HG03025 (cell line): ENCODE measurements at regions not wholly inside any gene's neighbourhood (a gene's known extent, or its start where the extent isn't known, plus 50 kb on each side); places are given as distances from the start of the nearest gene placed in this dataset.
"Not testable (repeated sequence)": the region's sequence is repeated elsewhere in the genome, so short reads cannot be mapped to it uniquely, and the experiment has no call there.

Experiments used
- ATAC-seq: cut with Tn5 transposase; IDR thresholded peaks from one replicate; pipeline ENCODE4 v1.9.1; 2021; ENCODE audit warnings: mild to moderate bottlenecking, moderate library complexity; ENCODE audit not compliant: unreplicated experiment, low FRiP score

DNA sequence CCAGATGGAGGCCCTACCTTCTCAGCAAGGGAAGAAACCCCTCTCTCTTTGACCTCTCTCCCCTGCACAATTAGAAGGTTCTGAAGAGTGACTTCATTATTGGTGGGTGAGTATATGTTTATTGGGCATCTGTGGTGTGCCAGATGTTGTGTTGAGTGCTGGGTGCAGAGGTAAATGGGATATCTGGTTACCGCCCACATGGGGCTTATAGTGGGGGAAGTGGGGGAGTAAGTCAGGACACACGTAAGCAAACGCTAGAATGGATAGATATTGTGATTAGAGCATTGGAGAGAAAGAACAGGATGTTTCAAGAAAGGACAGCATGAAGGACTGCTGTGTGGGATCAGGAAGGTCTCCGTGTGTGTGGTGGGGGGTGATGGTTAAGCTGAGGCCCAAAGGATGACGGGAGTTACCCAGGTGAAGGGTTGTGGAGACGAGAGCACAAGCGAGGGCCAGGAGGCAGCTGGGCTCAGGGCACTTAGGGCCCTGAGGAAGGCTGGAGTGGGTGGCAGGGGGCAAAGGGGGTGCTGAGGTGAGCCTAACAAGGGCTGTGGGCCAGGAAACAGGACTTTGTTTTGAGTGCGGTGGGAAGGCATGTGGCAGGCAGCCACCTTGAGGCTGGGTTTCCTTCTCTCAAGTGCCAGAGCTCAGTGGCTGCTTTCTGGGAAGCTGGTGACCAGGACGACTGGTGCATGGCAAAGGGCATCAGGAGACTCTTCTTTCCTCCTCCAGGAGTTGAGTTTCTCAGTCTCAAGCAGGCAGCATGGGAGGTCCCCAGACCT, 299.9 kb downstream of the RPS24 start:
- no peak for ATAC-seq

- ATAC-seq = no peak
Measured at GRCh38 chr10:78335371-78335690, 301.7 kb downstream of the RPS24 start.

- no peak for ATAC-seq
Measured at GRCh38 chr10:78335691-78336401, 302.2 kb downstream of the RPS24 start.

DNA sequence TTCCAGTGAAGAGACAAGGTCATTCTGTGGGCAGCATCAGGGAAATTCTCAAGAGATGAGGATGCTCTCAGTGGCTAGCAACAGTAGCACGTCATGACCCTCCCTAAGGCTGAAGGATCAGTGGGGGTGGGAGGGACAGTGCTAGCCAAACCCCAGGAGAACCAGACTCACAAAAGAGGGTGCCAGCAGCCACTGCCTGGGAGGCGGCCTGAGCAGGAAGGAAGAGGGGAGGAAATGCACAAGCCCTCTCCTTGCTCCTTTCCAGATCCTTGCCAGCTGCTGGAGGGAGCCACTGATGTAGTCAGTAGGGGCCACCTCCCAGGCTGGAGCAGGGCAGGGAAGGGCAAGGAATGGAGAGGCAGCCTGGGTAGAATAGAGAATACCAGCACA, 302.7 kb downstream of the RPS24 start:
- ATAC-seq = no peak

DNA sequence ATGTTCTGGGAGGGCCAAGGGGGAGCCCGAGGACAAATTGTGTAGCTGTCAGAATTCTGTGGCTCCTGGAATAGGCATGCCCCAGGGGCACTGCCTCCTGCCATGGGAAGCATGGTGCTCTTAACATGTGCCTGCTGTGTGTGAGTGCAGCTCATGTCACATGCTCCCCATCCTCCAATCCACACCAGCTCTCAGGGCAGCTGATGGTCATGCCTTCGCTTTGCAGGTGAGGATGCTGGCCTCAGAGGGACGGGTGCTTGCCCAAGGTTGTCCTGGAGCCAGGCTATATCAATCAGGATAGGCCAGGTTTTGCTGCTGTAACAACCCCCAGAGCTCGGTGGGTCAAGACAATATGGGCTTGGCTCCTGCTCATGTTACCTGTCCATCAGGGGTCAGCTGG, 303.4 kb downstream of the RPS24 start:
- no peak for ATAC-seq

DNA sequence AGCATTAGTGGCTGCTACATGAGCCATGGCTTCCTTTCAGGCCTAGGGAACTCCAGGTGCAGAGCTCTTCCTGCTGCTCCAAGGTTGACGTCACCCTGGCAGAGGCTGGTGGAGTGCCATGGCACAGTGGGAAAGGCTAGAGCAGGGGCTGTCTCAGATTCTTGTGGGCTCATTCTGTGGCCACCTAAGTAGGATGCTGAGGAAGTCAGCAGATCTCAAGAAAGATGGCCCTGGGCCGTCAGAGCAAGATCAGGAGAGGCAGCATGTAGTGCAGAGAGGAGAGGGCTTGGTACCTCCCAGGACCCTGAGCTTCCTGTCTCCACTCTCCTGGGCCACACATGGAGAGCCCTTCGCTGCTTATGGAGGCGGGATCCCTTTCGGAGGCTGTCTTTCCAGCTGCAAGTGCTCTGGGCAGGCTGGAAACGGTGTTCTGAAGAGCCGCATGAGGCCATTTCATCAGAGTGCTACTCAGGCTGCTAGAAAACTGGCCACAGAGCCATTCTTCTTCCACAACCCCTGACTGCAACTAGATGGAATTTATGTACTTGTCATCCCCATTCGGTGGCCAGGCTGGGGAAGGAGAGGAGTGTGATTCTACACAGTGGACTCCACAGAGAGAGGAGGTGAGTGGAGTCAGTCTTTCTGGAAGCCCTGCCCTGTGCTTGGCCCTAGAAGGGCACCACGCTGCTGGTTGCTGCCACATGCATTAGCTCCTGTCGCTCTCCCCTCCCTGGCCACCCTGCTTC, 304.2 kb downstream of the RPS24 start:
- ATAC-seq = no peak

DNA sequence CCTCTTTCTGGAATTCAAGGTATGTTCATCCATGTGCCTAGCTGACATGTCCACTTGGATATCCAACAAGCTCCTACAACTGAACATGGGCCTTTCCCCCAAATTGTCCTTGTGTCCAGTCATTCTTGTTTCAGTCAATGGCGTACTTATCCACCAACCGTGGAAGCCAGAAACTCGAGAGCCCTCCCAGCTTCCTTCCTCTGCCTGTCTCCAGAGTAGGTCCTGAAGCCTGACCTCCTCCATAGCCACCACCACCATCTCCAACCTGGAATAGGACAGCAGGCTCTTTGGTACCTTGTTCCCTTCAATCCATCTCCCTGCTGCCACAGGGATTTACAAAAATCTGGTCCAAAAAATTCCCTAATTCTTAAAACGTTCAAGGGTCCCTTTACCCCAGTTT, 305.1 kb downstream of the RPS24 start:
- ATAC-seq = no peak

GRCh38 chr10:78339251-78339650, 305.6 kb downstream of the RPS24 start:
- no peak for ATAC-seq

DNA sequence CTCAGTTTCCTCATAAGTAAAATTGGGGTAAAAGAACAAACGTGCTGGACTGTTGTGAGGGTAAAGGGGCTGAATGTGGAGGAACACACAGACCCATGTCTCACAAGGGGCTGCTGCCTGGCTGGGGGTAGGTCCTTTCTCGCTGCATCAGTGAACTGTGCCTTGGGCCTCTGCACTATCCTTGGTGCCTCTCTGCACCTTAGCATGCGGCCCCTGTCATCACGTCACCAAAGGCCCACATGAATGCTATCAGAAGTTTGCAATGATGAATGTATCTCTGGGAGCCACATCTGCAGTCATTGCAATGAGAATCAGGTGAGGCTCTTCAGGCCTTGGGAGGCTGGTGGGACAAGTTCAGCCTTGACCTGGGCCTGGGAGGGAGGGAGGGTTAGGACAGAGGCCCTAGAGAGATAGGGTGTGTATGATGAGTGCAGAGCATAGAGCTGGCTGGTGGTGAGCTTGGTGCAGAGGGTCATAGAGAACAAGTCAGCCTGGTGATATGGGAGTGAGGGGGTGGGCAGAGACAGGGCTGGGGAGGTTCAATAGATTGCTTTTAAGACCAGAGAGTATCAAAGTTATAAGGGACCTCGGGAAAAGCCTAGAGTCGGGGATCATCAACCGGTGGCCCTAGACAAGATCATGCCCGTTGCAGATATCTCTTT, 308.4 kb downstream of the RPS24 start:
- no peak for ATAC-seq

GRCh38 chr10:78342827-78343653, 309.4 kb downstream of the RPS24 start:
- ATAC-seq = no peak

- ATAC-seq = not testable (repeated sequence)
Measured at GRCh38 chr10:78344257-78344656, 310.6 kb downstream of the RPS24 start.

- not testable (repeated sequence) for ATAC-seq
Measured at GRCh38 chr10:78345515-78345914, 311.9 kb downstream of the RPS24 start.

GRCh38 chr10:78346721-78347120, 313.1 kb downstream of the RPS24 start:
- no peak for ATAC-seq

GRCh38 chr10:78348411-78349164, 314.9 kb downstream of the RPS24 start:
- ATAC-seq = no peak

- ATAC-seq = no peak
Measured at GRCh38 chr10:78349165-78349516, 315.5 kb downstream of the RPS24 start.

GRCh38 chr10:78349911-78350663, 316.4 kb downstream of the RPS24 start:
- no peak for ATAC-seq

- ATAC-seq = no peak
Measured at GRCh38 chr10:78351283-78351682, 317.6 kb downstream of the RPS24 start.

- no peak for ATAC-seq
Measured at GRCh38 chr10:78351809-78352208, 318.1 kb downstream of the RPS24 start.

DNA sequence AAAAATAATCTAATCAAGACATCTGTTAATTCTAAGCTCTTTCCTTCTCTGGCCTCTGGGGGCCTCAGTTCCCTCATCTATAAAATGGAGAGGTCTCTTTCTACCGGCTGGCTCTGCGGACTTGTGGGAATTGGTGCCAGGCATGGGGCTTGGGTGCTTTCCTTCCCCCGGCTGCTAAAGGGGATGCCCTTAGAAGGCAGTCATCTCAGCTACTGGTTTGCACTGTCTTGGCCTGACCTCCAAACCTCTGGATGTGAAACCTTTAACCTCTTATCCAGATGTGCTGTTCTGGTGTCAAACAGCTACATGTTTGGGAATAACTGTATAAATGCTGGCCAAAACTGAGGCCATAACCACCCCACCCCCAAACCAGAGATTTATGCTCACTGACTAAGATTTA, 320.0 kb downstream of the RPS24 start:
- ATAC-seq = no peak
